ENCODE measurements at regions not wholly inside any gene's neighbourhood (a gene's known extent, or its start where the extent isn't known, plus 50 kb on each side); places are given as distances from the start of the nearest gene placed in this dataset.

DNA sequence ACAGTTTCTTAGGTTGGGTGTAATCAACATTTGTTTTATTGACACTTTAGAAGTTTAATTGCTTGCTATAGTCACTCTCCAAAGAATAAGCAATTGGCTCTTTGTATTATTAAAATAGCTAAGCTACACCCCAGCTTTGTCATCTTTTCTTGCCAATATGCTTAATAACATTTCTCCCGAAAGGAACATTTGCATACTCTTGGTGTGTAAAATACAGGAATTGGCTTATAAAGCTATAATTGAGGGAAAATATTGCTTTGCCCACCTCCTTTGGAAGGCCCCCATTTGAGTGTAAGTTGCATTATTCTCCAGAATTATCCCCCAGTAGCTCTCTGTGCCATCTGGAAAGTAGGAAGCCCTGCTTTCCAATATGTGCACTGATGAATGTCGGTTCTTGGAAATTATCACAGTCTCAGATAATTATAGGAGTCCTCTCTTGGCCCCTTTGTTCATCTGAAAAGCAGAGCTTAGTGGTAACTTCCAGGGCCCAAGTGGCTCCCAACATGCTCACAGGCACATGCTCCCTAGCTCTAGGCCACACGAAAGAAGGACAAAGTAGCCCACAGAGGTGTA is 92.4 kb upstream of the B3GAT2 start:
- intact Hi-C loops (cut with DNase I; ENCODE audit: low total_unique reads) = no loop called here
- H3K27me3 ChIP-seq = no peaks in the 10 kb centered on the region
- H3K27ac ChIP-seq = no peak overlapping the region
- H3K4me3 ChIP-seq = no peak overlapping the region
- DNase-seq = no peak
- H3K9me3 ChIP-seq = no peaks in the 10 kb centered on the region
- no peak for TF ChIP-seq POLR2A (IDR thresholded peaks at IDR 0.05)
- TF ChIP-seq, protein P1, sequence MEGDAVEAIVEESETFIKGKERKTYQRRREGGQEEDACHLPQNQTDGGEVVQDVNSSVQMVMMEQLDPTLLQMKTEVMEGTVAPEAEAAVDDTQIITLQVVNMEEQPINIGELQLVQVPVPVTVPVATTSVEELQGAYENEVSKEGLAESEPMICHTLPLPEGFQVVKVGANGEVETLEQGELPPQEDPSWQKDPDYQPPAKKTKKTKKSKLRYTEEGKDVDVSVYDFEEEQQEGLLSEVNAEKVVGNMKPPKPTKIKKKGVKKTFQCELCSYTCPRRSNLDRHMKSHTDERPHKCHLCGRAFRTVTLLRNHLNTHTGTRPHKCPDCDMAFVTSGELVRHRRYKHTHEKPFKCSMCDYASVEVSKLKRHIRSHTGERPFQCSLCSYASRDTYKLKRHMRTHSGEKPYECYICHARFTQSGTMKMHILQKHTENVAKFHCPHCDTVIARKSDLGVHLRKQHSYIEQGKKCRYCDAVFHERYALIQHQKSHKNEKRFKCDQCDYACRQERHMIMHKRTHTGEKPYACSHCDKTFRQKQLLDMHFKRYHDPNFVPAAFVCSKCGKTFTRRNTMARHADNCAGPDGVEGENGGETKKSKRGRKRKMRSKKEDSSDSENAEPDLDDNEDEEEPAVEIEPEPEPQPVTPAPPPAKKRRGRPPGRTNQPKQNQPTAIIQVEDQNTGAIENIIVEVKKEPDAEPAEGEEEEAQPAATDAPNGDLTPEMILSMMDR (IDR thresholded peaks at IDR 0.05) = no peak
- no peaks in the 10 kb centered on the region for H3K36me3 ChIP-seq
- H3K4me1 ChIP-seq = no peaks in the 10 kb centered on the region

DNA sequence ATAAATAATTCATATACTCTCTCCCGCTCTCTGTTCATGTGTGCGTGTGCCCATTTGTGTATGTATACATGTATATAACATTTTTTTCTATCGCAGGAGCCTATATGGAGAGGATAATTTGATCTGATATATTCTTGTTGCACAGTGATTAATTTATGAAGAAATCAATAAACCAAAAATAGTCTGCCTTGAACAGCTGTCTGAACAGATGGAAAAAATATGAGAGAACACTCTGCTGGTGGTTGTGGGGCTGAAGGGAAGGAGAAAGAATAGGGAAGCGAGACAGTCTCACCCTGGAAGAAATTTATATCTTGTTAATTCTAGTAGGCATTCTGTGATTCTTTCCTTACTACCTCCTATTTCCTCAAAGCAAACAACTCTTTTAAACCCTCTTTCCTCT is 96.6 kb upstream of the B3GAT2 start:
- intact Hi-C loops (cut with DNase I; ENCODE audit: low total_unique reads) = no loop called here
- Histone ChIP-seq H3K4me1 (no peaks in the 10 kb centered on the region), H3K27ac (no peak overlapping the region), H3K36me3 (no peaks in the 10 kb centered on the region), H3K9me3 (no peaks in the 10 kb centered on the region), H3K4me3 (no peak overlapping the region), H3K27me3 (no peaks in the 10 kb centered on the region)
- TF ChIP-seq, protein P1 (IDR thresholded peaks at IDR 0.05) = no peak
- TF ChIP-seq POLR2A (IDR thresholded peaks at IDR 0.05) = no peak
- no peak for DNase-seq

DNA sequence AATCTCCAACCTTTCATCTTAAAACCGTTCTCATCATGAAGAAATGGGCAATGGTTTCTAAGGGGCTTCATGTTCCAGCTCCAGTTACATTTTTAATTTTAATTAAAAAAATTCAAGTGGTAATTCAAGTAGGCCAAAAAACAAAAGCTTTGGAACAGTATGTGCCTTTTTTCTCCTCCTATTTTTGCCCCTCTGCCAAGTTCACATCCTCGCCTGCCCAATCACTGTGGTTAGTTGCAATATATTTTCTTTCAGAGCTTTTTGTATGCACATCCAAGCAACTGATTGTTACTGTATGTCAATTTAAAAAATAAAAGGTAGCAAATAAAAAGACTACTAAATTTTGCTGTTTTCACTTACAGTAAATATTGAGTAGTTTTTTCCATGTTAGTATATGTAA is 99.8 kb upstream of the B3GAT2 start:
- no peaks in the 10 kb centered on the region for H3K27me3 ChIP-seq
- H3K27ac ChIP-seq = no peak overlapping the region
- no peaks in the 10 kb centered on the region for H3K9me3 ChIP-seq
- DNase-seq = no peak
- TF ChIP-seq, protein P1 (IDR thresholded peaks at IDR 0.05) = no peak
- no peak for TF ChIP-seq POLR2A (IDR thresholded peaks at IDR 0.05)
- intact Hi-C loops (cut with DNase I; ENCODE audit: low total_unique reads) = no loop called here
- no peaks in the 10 kb centered on the region for H3K36me3 ChIP-seq
- H3K4me1 ChIP-seq = no peaks in the 10 kb centered on the region
- no peak overlapping the region for H3K4me3 ChIP-seq

DNA sequence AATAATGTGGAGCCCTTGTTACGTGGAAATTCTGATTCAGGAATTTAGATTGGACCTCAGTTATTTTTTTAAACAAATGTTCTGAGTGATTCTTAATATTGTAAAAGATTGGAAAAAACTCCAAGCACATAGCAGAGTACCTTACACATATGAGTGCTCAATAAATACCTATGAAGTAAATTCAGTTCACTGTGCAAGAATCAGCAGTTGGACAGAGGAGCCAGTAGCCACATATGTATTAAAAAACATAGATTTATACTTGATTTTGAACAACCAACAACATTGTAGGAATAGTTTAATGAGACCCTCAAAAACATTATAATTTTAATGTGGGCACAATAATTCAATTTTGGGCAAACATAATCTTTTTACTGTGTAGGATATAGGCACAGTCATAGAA is 109.3 kb upstream of the B3GAT2 start:
- no peak overlapping the region for H3K27ac ChIP-seq
- H3K4me3 ChIP-seq = no peak overlapping the region
- H3K27me3 ChIP-seq = no peaks in the 10 kb centered on the region
- no peaks in the 10 kb centered on the region for H3K36me3 ChIP-seq
- H3K9me3 ChIP-seq = no peaks in the 10 kb centered on the region
- TF ChIP-seq, protein P1 (IDR thresholded peaks at IDR 0.05) = no peak
- TF ChIP-seq POLR2A (IDR thresholded peaks at IDR 0.05) = no peak
- intact Hi-C loops (cut with DNase I; ENCODE audit: low total_unique reads) = no loop called here
- no peak for DNase-seq
- no peaks in the 10 kb centered on the region for H3K4me1 ChIP-seq

- Histone ChIP-seq H3K36me3 (no peaks in the 10 kb centered on the region), H3K27ac (no peak overlapping the region), H3K4me1 (no peaks in the 10 kb centered on the region), H3K9me3 (no peaks in the 10 kb centered on the region), H3K4me3 (no peak overlapping the region), H3K27me3 (no peaks in the 10 kb centered on the region)
- TF ChIP-seq POLR2A (IDR thresholded peaks at IDR 0.05) = no peak
- TF ChIP-seq, protein P1 (IDR thresholded peaks at IDR 0.05) = no peak
- intact Hi-C loops (cut with DNase I; ENCODE audit: low total_unique reads) = no loop called here
- no peak for DNase-seq
Observed at GRCh38 chr6:71067816-71068215, 111.0 kb upstream of the B3GAT2 start.

All from uterus (tissue), 3 donors.